Sigmoid colon (tissue), 6 donors: ENCODE measurements at regions not wholly inside any gene's neighbourhood (a gene's known extent, or its start where the extent isn't known, plus 50 kb on each side); places are given as distances from the start of the nearest gene placed in this dataset.

ENCODE experiments used
- DNase-seq: peaks from one replicate; pipeline ENCODE4 v3.0.0-alpha.2; 2019
- H3K27ac ChIP-seq, 4 donors: fragments of 200-600 bp; sonication (generic); one replicate each; pipeline ENCODE4 v1.5.1; 2016 to 2019; ENCODE audit warnings: mild to moderate bottlenecking in 1 of 4
- H3K27me3 ChIP-seq, 3 donors: fragments of 200-600 bp; sonication (generic); one replicate each; pipeline ENCODE4 v1.5.1; 2019; ENCODE audit warnings: mild to moderate bottlenecking in 1 of 3
- H3K36me3 ChIP-seq, 4 donors: fragments of 200-600 bp; sonication (generic); one replicate each; pipeline ENCODE4 v1.5.1; 2016 to 2019
- H3K4me1 ChIP-seq, 4 donors: fragments of 200-600 bp; sonication (generic); one replicate each; pipeline ENCODE4 v1.5.1; 2017 to 2019
- H3K4me3 ChIP-seq, 4 donors: fragments of 200-600 bp; sonication (generic); one replicate each; pipeline ENCODE4 v1.5.1; 2017 to 2019; ENCODE audit warnings: mild to moderate bottlenecking in 2 of 4, moderate library complexity in 1 of 4
- H3K9me3 ChIP-seq, 4 donors: fragments of 200-600 bp in 3 of 4; sonication (generic) in 3 of 4; one replicate each; pipeline versions ENCODE4 v1.5.1 to v1.6.1; 2013 to 2019
- CTCF ChIP-seq, 4 experiments: fragments of 450-650 bp in 3 of 4; fragments of 200-600 bp in 1 of 4; IDR thresholded peaks; one replicate each; pipeline ENCODE4 v1.5.1; 2016 to 2019; ENCODE audit warnings: antibody characterized with exemption in 4 of 4, mild to moderate bottlenecking in 3 of 4, moderate library complexity in 2 of 4
- EP300 ChIP-seq, 4 donors: sonication (generic); formaldehyde crosslinking; IDR thresholded peaks; one replicate each; pipeline ENCODE4 v1.6.1; 2017; ENCODE audit warnings: antibody characterized with exemption in 4 of 4
- POLR2A ChIP-seq, 2 donors: fragments of 450-650 bp; IDR thresholded peaks; one replicate each; pipeline ENCODE4 v1.6.1; 2016; ENCODE audit warnings: antibody characterized with exemption in 2 of 2, mild to moderate bottlenecking in 2 of 2, moderate library complexity in 2 of 2
- POLR2AphosphoS5 ChIP-seq, 4 donors: sonication (generic); formaldehyde crosslinking; IDR thresholded peaks; one replicate each; pipeline ENCODE4 v1.6.1; 2017; ENCODE audit warnings: antibody characterized with exemption in 4 of 4
- WGBS, 2 donors: extraction: QIAGEN DNeasy Blood & Tissue Kit; methylation state at CpG; one replicate each; pipeline ENCODE4 v1.1.7; 2013; 5-methylcytosine and 5-hydroxymethylcytosine counted together
- intact Hi-C: fragments of 100-400 bp; cut with DNase I; formaldehyde crosslinking; loops from one replicate; pipeline ENCODE4 v1.15.1; 2023
- donor health status: healthy with polysubstance abuse.
- donor health status: healthy.

- intact Hi-C loops = no loop called here
- TF ChIP-seq POLR2AphosphoS5 (IDR thresholded peaks at IDR 0.05) (no peak), POLR2A (IDR thresholded peaks at IDR 0.05) (no peak), CTCF (IDR thresholded peaks at IDR 0.05) (no peak), EP300 (IDR thresholded peaks at IDR 0.05) (no peak)
- no peak for DNase-seq
- no peaks in the 10 kb centered on the region for H3K27me3 ChIP-seq
- no peak overlapping the region for H3K27ac ChIP-seq
- WGBS, 2 donors = 89 to 95% methylated on average over 1 of the region's 1 CpG
- H3K9me3 ChIP-seq = no peaks in the 10 kb centered on the region
- H3K4me3 ChIP-seq = no peak overlapping the region
- H3K36me3 ChIP-seq = peaks cover 0 to 4% (median 0%) of the 10 kb centered on the region in 4 donors
- H3K4me1 ChIP-seq = no peaks in the 10 kb centered on the region
Observed at GRCh38 chr11:87394924-87395323, 357.2 kb downstream of the TMEM135 start.

DNA sequence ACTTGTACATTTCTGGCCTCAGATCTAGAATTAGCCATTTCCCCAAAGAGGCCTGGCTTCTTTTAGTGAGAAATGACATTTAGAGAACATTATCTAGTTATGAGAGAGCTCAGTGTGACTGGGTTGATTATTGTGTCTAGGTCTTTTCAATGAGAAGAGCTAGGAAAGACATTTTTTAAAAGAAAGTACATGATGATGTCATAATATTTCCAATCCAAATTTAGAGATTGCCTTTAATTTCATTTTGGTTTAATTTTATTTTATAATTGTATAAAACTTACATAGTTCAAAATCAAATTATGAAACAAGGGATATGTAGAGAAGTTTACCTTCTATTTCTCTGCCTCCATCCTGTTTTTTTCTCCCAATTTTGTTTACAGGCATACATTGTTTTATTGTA is 354.9 kb downstream of the TMEM135 start:
- no peak overlapping the region for H3K4me3 ChIP-seq
- no peak for DNase-seq
- H3K36me3 ChIP-seq = peaks cover 0 to 4% (median 0%) of the 10 kb centered on the region in 4 donors
- no peaks in the 10 kb centered on the region for H3K4me1 ChIP-seq
- TF ChIP-seq POLR2AphosphoS5 (IDR thresholded peaks at IDR 0.05) (no peak), CTCF (IDR thresholded peaks at IDR 0.05) (no peak), EP300 (IDR thresholded peaks at IDR 0.05) (no peak), POLR2A (IDR thresholded peaks at IDR 0.05) (no peak)
- intact Hi-C loops = no loop called here
- no peaks in the 10 kb centered on the region for H3K27me3 ChIP-seq
- no peaks in the 10 kb centered on the region for H3K9me3 ChIP-seq
- H3K27ac ChIP-seq = no peak overlapping the region

DNA sequence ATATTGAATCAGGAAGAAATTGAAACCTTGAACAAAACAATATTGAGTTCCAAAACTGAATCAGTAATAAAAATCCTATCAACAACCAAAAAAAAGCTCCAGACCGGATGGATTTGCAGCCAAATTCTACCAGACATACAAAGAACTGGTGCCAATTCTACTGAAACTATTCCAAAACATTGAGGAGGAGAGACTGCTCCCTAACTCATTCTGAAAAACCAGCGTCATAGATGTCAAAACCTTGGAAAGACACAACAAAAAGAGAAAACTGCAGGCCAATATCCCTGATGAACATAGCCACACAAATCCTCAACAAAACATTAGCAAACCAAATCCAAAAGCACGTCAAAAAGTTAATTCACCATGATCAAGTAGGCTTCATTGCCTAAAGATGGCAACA is 353.8 kb downstream of the TMEM135 start:
- H3K36me3 ChIP-seq = peaks cover 0 to 4% (median 0%) of the 10 kb centered on the region in 4 donors
- TF ChIP-seq EP300 (IDR thresholded peaks at IDR 0.05) (no peak), POLR2AphosphoS5 (IDR thresholded peaks at IDR 0.05) (peak in 1 of 4 donors; percentile 13)
- intact Hi-C loops = no loop called here
- no peaks in the 10 kb centered on the region for H3K9me3 ChIP-seq
- H3K27me3 ChIP-seq = no peaks in the 10 kb centered on the region
- no peaks in the 10 kb centered on the region for H3K4me1 ChIP-seq
- H3K27ac ChIP-seq = no peak overlapping the region
- H3K4me3 ChIP-seq = no peak overlapping the region
- no peak for DNase-seq
- WGBS, 2 donors = 72 to 75% methylated on average over 3 of the region's 3 CpGs

DNA sequence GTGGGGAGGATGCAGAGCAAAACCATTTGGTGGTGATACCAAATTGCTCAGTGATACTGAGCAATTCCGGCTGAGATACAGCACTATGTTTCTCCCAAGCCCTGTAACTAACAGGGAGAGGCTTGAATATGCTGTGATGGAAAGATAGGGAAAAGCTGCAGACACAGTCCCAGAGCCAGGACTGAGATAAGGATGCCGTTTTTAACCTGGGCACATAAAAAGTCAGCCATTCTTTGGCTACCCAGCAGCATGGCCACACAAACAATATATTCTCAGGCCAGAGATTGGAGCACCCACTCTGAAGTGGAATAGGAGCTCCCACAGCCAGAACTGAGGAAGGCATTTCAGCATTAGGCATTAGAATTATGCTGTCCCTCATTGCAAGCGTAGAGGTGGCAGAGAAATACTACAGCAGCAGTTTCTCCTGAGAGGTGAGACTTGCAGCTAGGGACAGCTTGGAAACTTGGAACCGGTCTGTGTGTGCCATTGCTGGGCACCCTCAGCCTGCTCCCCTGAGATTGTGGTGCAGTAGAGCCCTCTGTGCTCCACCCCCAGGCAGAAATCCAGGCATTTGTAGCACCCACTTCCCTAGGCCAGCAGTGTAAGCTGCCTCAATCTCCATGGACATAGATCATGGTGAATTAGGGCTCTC is 346.5 kb downstream of the TMEM135 start:
- 74 to 82% methylated on average over 4 of the region's 4 CpGs for WGBS, 2 donors
- intact Hi-C loops = no loop called here
- no peak for TF ChIP-seq POLR2A (IDR thresholded peaks at IDR 0.05)
- no peak for TF ChIP-seq EP300 (IDR thresholded peaks at IDR 0.05)
- TF ChIP-seq POLR2AphosphoS5 (IDR thresholded peaks at IDR 0.05) = no peak
- TF ChIP-seq CTCF (IDR thresholded peaks at IDR 0.05) = no peak

DNA sequence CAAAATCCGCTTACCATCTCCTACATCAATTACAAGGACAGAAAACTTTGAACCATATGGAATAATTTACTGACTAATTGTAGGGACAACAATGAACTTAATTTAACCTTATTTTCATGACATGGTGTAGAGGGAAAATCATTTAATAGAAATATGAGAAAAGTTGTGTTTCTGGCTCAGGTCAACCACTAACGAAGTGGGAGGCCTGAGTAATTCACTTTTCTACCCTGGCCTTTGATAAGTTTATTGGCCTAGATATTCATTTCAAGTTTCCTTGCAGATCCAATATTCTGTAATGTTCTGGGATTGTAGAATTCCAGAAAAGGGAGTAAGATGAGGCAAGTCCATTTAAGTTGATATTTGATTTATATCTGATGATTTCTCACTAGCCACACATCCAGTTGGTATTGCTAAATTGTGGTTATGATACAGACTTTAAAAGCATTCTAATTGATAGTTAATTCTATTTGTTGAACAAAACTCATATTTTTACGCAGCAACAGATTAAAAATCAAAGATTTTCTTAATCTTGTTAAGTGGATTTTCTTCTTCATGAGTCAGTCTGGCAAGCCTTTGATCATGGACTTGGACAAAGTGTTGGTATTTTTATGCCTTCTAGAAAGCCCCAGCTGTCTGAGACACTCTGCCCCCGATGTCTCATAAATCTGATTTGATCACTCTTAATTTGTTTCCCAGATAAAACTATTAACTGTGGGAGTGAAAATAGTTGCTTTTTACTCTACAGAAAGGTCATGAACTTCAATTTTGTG is 336.5 kb downstream of the TMEM135 start:
- TF ChIP-seq POLR2AphosphoS5 (IDR thresholded peaks at IDR 0.05) (no peak), EP300 (IDR thresholded peaks at IDR 0.05) (no peak), POLR2A (IDR thresholded peaks at IDR 0.05) (no peak), CTCF (IDR thresholded peaks at IDR 0.05) (no peak)
- Histone ChIP-seq H3K4me3 (no peak overlapping the region), H3K36me3 (no peaks in the 10 kb centered on the region), H3K27ac (no peak overlapping the region), H3K27me3 (no peaks in the 10 kb centered on the region), H3K9me3 (no peaks in the 10 kb centered on the region), H3K4me1 (no peaks in the 10 kb centered on the region)
- no peak for DNase-seq
- WGBS, 2 donors = 76 to 77% methylated on average over 4 of the region's 4 CpGs
- intact Hi-C loops = no loop called here

More for the DNA sequence above, 346.5 kb downstream of the TMEM135 start:
- Histone ChIP-seq H3K9me3 (no peaks in the 10 kb centered on the region), H3K4me3 (no peak overlapping the region), H3K36me3 (no peaks in the 10 kb centered on the region), H3K4me1 (no peaks in the 10 kb centered on the region), H3K27ac (no peak overlapping the region), H3K27me3 (no peaks in the 10 kb centered on the region)
- DNase-seq = no peak
